ENCODE measurements at regions not wholly inside any gene's neighbourhood (a gene's known extent, or its start where the extent isn't known, plus 50 kb on each side); places are given as distances from the start of the nearest gene placed in this dataset.

- no peaks in the 10 kb centered on the region for H3K9me3 Mint-ChIP-seq
- no peaks in the 10 kb centered on the region for H3K36me3 Mint-ChIP-seq (ENCODE audit: low read depth)
- no peak for ATAC-seq (replicated peaks)
- H3K4me3 Mint-ChIP-seq = no peak overlapping the region
- no peaks in the 10 kb centered on the region for H3K27me3 Mint-ChIP-seq
- H3K4me1 Mint-ChIP-seq = no peaks in the 10 kb centered on the region
- H3K27ac Mint-ChIP-seq = no peak overlapping the region
Measured at GRCh38 chr16:85348065-85348840, 236.0 kb upstream of the CIBAR2 start.

GRCh38 chr16:85348911-85349334, 236.7 kb upstream of the CIBAR2 start:
- no peaks in the 10 kb centered on the region for H3K36me3 Mint-ChIP-seq (ENCODE audit: low read depth)
- H3K4me3 Mint-ChIP-seq = no peak overlapping the region
- no peak overlapping the region for H3K27ac Mint-ChIP-seq
- no peaks in the 10 kb centered on the region for H3K27me3 Mint-ChIP-seq
- no peaks in the 10 kb centered on the region for H3K4me1 Mint-ChIP-seq
- ATAC-seq (replicated peaks) = no peak
- H3K9me3 Mint-ChIP-seq = no peaks in the 10 kb centered on the region

- no peaks in the 10 kb centered on the region for H3K4me1 Mint-ChIP-seq
- ATAC-seq (replicated peaks) = no peak
- H3K9me3 Mint-ChIP-seq = no peaks in the 10 kb centered on the region
- no peak overlapping the region for H3K4me3 Mint-ChIP-seq
- H3K27ac Mint-ChIP-seq = no peak overlapping the region
- H3K27me3 Mint-ChIP-seq = no peaks in the 10 kb centered on the region
- H3K36me3 Mint-ChIP-seq (ENCODE audit: low read depth) = no peaks in the 10 kb centered on the region
Measured at GRCh38 chr16:85349365-85350145, 237.3 kb upstream of the CIBAR2 start.

GRCh38 chr16:85350146-85350728, 238.0 kb upstream of the CIBAR2 start:
- ATAC-seq (replicated peaks) = no peak
- H3K9me3 Mint-ChIP-seq = no peaks in the 10 kb centered on the region
- H3K36me3 Mint-ChIP-seq (ENCODE audit: low read depth) = no peaks in the 10 kb centered on the region
- no peaks in the 10 kb centered on the region for H3K27me3 Mint-ChIP-seq
- H3K4me1 Mint-ChIP-seq = no peaks in the 10 kb centered on the region
- H3K27ac Mint-ChIP-seq = no peak overlapping the region
- H3K4me3 Mint-ChIP-seq = no peak overlapping the region

GRCh38 chr16:85350973-85351372, 238.7 kb upstream of the CIBAR2 start:
- no peaks in the 10 kb centered on the region for H3K9me3 Mint-ChIP-seq
- no peaks in the 10 kb centered on the region for H3K27me3 Mint-ChIP-seq
- H3K4me3 Mint-ChIP-seq = no peak overlapping the region
- H3K36me3 Mint-ChIP-seq (ENCODE audit: low read depth) = no peaks in the 10 kb centered on the region
- H3K27ac Mint-ChIP-seq = no peak overlapping the region
- H3K4me1 Mint-ChIP-seq = no peaks in the 10 kb centered on the region
- ATAC-seq (replicated peaks) = no peak

GRCh38 chr16:85353013-85353412, 240.7 kb upstream of the CIBAR2 start:
- no peak overlapping the region for H3K27ac Mint-ChIP-seq
- no peaks in the 10 kb centered on the region for H3K9me3 Mint-ChIP-seq
- H3K36me3 Mint-ChIP-seq (ENCODE audit: low read depth) = no peaks in the 10 kb centered on the region
- H3K4me1 Mint-ChIP-seq = no peaks in the 10 kb centered on the region
- no peak for ATAC-seq (replicated peaks)
- no peaks in the 10 kb centered on the region for H3K27me3 Mint-ChIP-seq
- H3K4me3 Mint-ChIP-seq = no peak overlapping the region

GRCh38 chr16:85353839-85354685, 241.8 kb upstream of the CIBAR2 start:
- no peak overlapping the region for H3K4me3 Mint-ChIP-seq
- H3K27ac Mint-ChIP-seq = no peak overlapping the region
- no peak for ATAC-seq (replicated peaks)
- no peaks in the 10 kb centered on the region for H3K36me3 Mint-ChIP-seq (ENCODE audit: low read depth)
- H3K27me3 Mint-ChIP-seq = no peaks in the 10 kb centered on the region
- no peaks in the 10 kb centered on the region for H3K4me1 Mint-ChIP-seq
- no peaks in the 10 kb centered on the region for H3K9me3 Mint-ChIP-seq

GRCh38 chr16:85354686-85355514, 242.6 kb upstream of the CIBAR2 start:
- Mint-ChIP-seq H3K36me3 (ENCODE audit: low read depth) (no peaks in the 10 kb centered on the region), H3K4me1 (no peaks in the 10 kb centered on the region), H3K9me3 (no peaks in the 10 kb centered on the region), H3K27me3 (no peaks in the 10 kb centered on the region), H3K27ac (no peak overlapping the region), H3K4me3 (no peak overlapping the region)
- ATAC-seq (replicated peaks) = no peak

- Mint-ChIP-seq H3K36me3 (ENCODE audit: low read depth) (no peaks in the 10 kb centered on the region), H3K27me3 (no peaks in the 10 kb centered on the region), H3K4me1 (no peaks in the 10 kb centered on the region), H3K4me3 (no peak overlapping the region), H3K9me3 (no peaks in the 10 kb centered on the region), H3K27ac (no peak overlapping the region)
- no peak for ATAC-seq (replicated peaks)
Measured at GRCh38 chr16:85355515-85355837, 243.2 kb upstream of the CIBAR2 start.

- no peaks in the 10 kb centered on the region for H3K36me3 Mint-ChIP-seq (ENCODE audit: low read depth)
- no peaks in the 10 kb centered on the region for H3K4me1 Mint-ChIP-seq
- peaks cover 5% of the 10 kb centered on the region for H3K27me3 Mint-ChIP-seq
- no peak overlapping the region for H3K27ac Mint-ChIP-seq
- H3K4me3 Mint-ChIP-seq = no peak overlapping the region
- H3K9me3 Mint-ChIP-seq = no peaks in the 10 kb centered on the region
- ATAC-seq (replicated peaks) = no peak
Measured at GRCh38 chr16:85356157-85356556, 243.9 kb upstream of the CIBAR2 start.

- ATAC-seq (replicated peaks) = no peak
- H3K27ac Mint-ChIP-seq = no peak overlapping the region
Measured at GRCh38 chr16:85357323-85357722, 245.1 kb upstream of the CIBAR2 start.

GRCh38 chr16:85357924-85358505, 245.7 kb upstream of the CIBAR2 start:
- no peak for ATAC-seq (replicated peaks)
- no peaks in the 10 kb centered on the region for H3K4me1 Mint-ChIP-seq
- peaks cover 6% of the 10 kb centered on the region for H3K27me3 Mint-ChIP-seq
- H3K27ac Mint-ChIP-seq = no peak overlapping the region
- no peaks in the 10 kb centered on the region for H3K36me3 Mint-ChIP-seq (ENCODE audit: low read depth)
- H3K9me3 Mint-ChIP-seq = no peaks in the 10 kb centered on the region
- no peak overlapping the region for H3K4me3 Mint-ChIP-seq

More at GRCh38 chr16:85357323-85357722, 245.1 kb upstream of the CIBAR2 start:
- Mint-ChIP-seq H3K4me3 (no peak overlapping the region), H3K9me3 (no peaks in the 10 kb centered on the region), H3K4me1 (no peaks in the 10 kb centered on the region), H3K27me3 (peaks cover 6% of the 10 kb centered on the region), H3K36me3 (ENCODE audit: low read depth) (no peaks in the 10 kb centered on the region)

- no peak for ATAC-seq (replicated peaks)
- H3K9me3 Mint-ChIP-seq = no peaks in the 10 kb centered on the region
- no peak overlapping the region for H3K27ac Mint-ChIP-seq
- H3K4me1 Mint-ChIP-seq = no peaks in the 10 kb centered on the region
- peaks cover 6% of the 10 kb centered on the region for H3K27me3 Mint-ChIP-seq
- H3K4me3 Mint-ChIP-seq = no peak overlapping the region
- no peaks in the 10 kb centered on the region for H3K36me3 Mint-ChIP-seq (ENCODE audit: low read depth)
Measured at GRCh38 chr16:85358704-85359146, 246.5 kb upstream of the CIBAR2 start.
